HS-27A (cell line): ENCODE measurements at regions not wholly inside any gene's neighbourhood (a gene's known extent, or its start where the extent isn't known, plus 50 kb on each side); places are given as distances from the start of the nearest gene placed in this dataset.
A peak's percentile ranks its signal among the peaks of the same experiment; 100 is the strongest.

Source experiments
- DNase-seq: peaks from one replicate; pipeline ENCODE4 v3.0.0-alpha.2; 2012; ENCODE audit warnings: low read depth, missing footprints

GRCh38 chr16:80300456-80300855 lies 240.3 kb upstream of the DYNLRB2 start:
- DNase-seq, result no peak

GRCh38 chr16:80299416-80299815 lies 241.4 kb upstream of the DYNLRB2 start:
- peak; percentile 71 for DNase-seq

- DNase-seq, result no peak
Measured at GRCh38 chr16:80298676-80299075, 242.1 kb upstream of the DYNLRB2 start.

DNA sequence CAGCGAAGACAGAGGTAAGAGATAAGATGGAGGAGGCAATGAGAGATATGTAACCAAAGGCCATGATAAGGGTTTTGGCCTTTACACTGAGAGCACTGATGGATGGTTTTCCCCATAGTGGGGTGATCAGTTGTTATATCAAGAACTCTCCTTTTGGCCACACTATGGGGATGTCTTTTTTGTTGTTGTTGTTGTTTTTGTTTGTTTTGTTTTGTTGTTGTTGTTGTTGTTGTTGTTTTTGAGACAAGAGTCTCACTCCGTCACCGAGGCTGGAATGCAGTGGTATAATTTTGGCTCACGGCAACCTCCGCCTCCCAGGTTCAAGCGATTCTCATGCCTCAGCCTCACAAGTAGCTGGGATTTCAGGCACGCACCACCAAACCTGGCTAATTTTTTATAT lies 244.8 kb upstream of the DYNLRB2 start:
- no peak for DNase-seq

GRCh38 chr16:80294172-80294571 lies 246.6 kb upstream of the DYNLRB2 start:
- no peak for DNase-seq

- DNase-seq, result no peak
Measured at GRCh38 chr16:80288616-80289015, 252.2 kb upstream of the DYNLRB2 start.

DNA sequence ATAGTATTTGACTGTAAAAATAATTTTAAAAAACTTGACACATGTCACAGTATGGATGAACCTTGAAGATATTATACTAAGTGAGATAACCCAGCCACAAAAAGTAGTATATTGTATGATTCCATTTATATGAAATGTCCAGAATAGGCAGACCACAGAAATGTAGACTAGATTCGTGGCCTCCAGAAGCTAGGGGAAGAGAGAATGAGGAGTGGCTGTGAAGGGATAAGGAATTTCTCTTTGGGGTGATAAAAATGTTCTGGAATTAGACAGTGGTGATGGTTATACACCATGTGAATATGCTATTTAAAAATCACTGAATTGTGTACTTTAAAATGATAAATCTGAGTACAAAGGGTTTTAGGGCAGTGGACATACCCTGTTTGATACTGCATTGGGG lies 253.1 kb upstream of the DYNLRB2 start:
- no peak for DNase-seq

DNA sequence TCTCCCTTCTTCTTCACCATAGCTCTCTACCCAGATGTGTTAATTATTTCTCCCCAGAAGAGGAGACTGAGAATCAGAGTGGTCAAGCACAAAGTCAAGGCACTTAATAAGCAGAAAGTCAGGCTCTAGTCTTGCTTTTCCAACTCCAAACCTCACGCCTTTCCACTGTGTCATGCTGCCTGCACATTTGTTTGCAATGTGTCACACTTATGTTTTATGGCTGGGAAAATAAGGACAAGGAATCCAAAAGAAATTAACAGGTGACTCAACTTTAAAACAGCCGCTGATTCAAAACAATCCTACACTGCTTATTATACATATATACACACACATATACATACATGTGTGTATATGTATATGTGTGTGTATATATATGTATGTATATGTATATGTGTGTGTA lies 255.7 kb upstream of the DYNLRB2 start:
- peak; percentile 52 for DNase-seq

GRCh38 chr16:80283466-80284392 lies 257.1 kb upstream of the DYNLRB2 start:
- DNase-seq, result no peak

GRCh38 chr16:80280557-80280956 lies 260.2 kb upstream of the DYNLRB2 start:
- no peak for DNase-seq

- no peak for DNase-seq
Measured at GRCh38 chr16:80279656-80280055, 261.1 kb upstream of the DYNLRB2 start.

GRCh38 chr16:80277182-80277581 lies 263.6 kb upstream of the DYNLRB2 start:
- no peak for DNase-seq

DNA sequence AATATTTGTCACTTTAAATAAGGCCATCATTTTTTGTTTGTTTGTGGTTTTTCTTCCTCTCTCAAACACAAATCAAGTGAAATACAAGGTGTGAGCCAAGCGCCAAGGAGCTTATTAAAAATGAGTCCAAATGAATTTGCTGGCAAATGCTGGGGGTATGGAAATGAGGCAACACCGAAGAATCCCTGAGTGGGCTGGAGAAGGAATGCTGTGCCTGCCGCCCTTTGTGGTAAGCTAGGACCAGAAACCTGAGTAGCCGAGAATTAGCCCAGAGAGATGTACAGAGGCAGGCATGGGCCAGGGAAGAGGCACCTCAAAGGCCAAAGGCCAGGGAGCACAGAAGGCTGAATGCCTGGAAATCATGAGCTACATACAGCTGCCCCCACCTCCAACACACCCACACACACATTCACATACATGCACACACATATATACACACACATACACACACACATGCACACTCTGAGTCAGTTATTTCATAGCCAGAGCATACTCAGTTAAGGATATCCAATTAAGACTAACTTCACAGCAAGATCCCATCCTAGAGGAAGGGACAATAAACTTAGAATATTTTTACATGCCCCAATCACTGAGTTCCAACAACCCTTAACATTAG lies 266.1 kb upstream of the DYNLRB2 start:
- DNase-seq, result peak; percentile 31

DNA sequence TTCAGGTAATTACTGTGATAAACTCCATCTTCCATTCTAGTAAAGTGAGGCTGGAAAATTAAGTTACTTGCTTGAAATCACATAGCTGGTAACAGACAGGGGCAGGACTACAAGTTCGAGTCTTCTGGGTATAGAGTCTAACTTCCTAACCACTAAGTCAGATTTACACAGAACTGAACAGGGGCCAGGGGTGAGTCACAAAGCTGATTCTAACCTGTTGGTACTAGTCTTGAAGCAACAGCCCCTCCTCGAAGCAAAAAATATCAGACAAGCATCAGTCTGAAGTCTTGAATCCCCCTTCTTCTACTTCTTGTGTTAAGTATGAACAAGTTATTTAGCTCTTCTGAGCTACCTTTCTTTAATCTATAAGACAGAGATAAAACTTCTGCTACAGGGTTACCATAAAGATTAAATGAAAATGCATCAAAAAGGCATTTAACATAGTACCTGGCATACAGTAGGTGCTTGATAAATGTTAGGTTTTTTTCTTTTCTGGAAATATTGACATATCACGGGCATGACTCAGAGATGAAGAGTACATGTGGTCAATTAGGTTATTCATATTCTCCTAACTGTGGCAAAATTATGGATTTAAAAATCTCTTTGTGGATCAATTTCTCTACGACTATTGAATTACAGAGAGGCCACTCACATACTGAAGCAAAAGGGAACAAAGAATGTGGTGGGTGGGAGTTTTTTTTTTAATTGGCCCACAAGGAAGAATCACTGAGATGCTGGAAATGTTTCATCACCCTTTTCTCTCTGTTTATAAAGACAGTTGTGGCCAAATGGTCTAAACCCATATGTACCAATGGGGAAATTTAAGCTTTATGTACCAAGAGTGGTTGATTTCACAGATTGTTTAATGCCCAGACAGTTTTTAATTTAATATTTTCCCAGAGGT lies 266.9 kb upstream of the DYNLRB2 start:
- peak; percentile 8 for DNase-seq

DNA sequence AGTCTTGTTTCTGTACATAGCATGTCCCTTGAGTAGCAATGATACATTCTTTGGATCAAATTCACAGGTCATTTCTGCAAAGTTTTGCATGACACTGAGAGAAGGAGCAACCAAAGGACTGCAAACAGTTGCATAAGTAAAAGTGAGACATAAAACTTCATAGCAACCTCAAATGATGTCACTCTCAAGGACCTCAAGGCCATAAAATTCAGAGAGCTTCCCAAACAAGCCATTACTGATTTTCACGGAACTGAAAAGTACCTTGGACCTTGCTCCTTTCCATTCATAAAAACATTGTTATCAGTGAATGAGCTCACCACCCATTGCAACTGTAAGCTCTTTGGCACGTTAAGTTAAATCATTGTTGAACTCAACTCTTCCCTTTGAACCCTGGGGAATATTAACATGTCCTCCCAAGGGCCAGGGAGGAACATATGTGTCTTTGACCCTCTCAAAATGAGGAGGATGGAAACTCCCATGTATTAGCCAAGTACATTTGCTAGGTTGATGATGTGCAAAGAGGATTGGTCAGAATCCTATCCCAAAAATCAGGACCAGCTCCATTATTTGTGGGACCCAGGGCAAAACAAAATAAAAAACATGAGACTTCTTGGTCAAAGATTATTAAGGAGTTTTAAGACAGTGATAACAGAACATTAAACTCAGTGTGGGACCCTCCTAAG lies 275.0 kb upstream of the DYNLRB2 start:
- DNase-seq, result no peak

DNA sequence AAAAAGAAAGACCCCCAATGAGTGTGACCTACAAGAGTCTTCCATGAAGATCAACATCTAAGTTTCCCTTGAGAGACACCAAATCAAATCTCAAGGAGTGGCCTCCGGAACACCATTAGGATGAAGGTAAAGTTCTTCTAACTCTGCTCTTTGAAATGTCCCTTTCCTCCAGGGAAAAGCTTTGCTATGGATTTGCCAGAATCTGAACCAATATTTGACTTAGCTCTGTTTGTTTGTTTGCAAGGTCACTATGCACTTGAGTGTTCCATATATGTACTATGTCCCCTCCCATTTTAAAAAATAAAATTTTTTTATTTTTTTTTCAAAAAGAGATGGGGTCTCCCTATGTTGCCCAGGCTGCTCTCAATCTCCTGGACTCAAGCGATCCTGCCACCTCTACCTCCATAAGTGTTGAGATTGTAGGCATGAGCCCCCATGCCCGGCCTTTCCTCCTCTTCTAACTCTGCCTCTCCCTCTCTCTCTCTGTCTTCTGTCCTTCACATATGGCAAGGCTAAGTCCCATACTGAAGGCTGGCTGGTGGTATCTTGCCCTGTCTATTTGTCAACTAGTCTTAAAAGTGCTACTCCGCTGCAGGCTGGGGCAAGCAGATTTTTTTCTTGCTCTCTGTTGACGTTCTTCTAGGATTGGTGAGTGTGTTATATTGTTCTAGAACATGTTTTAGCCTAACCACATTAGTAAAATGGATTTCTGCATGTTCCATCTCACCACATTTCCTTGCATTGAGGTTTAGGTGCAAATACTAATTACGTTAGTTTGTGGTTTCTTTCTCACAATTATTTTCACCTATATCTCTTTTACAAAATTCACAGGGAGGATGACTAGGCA lies 276.7 kb upstream of the DYNLRB2 start:
- no peak for DNase-seq

GRCh38 chr16:80263181-80263823 lies 277.5 kb upstream of the DYNLRB2 start:
- DNase-seq, result no peak

DNA sequence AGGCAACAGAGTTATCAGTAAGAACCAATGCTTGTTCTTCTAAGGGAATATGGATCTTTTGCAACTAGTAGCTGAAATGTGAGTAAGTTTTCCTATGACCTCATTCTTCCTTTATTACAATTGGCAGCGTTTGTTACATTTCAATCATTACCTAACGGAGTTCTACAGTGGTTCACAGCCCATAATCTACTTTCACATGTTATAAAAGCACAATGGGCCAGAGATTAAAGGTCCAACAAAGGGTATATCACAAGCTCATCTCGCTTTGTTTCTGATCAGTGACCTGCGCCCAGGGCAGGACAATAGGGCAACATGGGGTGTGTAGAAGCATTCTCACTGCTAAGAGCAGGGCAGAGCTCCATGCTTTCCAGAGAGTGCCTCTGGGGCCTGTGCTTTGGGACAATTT lies 279.9 kb upstream of the DYNLRB2 start:
- no peak for DNase-seq

DNA sequence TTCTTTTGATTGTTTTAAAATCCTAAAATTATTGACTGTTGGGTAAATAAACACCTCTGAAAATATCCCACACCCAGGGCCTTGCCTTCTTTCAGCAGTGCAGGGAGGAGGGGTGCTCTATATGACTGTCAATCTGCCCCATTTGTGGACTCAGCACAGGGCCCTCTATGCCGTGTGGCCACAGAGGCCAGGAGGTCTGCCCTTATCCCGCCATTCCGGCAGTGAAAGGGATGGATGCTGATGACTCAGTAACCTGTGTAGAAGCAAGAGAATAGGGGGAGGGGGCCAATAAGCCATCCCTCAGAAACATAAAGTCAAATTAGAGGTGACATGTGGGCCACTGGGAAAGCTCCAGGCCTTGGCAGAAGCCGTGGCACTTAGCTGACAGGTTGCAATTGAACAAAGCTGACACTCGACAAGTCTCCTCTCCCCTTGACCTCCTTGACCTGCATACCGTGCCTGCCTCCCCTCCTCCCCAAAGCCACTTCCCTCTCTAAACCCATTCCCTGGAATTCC lies 281.4 kb upstream of the DYNLRB2 start:
- no peak for DNase-seq

DNA sequence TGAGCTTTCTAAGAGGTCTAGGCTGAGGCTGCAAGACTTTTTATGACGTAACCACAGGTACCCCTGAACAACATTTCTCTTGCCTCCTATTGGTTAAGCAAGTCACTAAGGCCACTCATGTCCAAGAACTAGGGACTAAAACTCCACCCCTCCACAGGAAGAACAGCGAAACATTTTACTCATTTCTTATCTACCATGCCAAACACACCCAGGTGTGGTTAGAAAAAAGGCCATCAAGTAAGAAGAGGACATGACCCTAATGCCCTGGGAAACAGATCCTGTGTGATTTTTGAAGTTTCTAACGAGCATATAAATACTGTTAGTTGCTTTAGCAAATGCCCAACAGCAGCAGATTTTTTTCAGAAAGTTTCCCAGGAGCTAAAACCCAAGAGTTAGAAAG lies 282.4 kb upstream of the DYNLRB2 start:
- no peak for DNase-seq
